Liver (tissue), 3 donors: ENCODE measurements at regions not wholly inside any gene's neighbourhood (a gene's known extent, or its start where the extent isn't known, plus 50 kb on each side); places are given as distances from the start of the nearest gene placed in this dataset.

ENCODE experiments used
- FOXA1 ChIP-seq: IDR thresholded peaks from 2 replicates; pipeline ENCODE4 v1.6.1; 2016; ENCODE audit warnings: antibody characterized with exemption
- GABPA ChIP-seq, 2 donors: IDR thresholded peaks in 1 of 2; conservative IDR thresholded peaks in 1 of 2; 2 replicates each; pipeline ENCODE4 v1.6.1; 2016; ENCODE audit warnings: antibody characterized with exemption in 2 of 2, mild to moderate bottlenecking in 1 of 2, moderate library complexity in 1 of 2
- HNF4G ChIP-seq: IDR thresholded peaks from 2 replicates; pipeline ENCODE4 v1.6.1; 2016; ENCODE audit warnings: antibody characterized with exemption
- JUND ChIP-seq, 2 donors: IDR thresholded peaks; 2 replicates each; pipeline ENCODE4 v1.6.1; 2016; ENCODE audit warnings: antibody characterized with exemption in 2 of 2
- MAX ChIP-seq: IDR thresholded peaks from 2 replicates; pipeline ENCODE4 v1.6.1; 2016; ENCODE audit warnings: antibody characterized with exemption
- RAD21 ChIP-seq, 2 donors: IDR thresholded peaks; 2 replicates each; pipeline ENCODE4 v1.6.1; 2016; ENCODE audit warnings: antibody characterized with exemption in 2 of 2, mild to moderate bottlenecking in 2 of 2
- SP1 ChIP-seq: IDR thresholded peaks from 2 replicates; pipeline ENCODE4 v1.6.1; 2018; ENCODE audit warnings: antibody characterized with exemption, mild to moderate bottlenecking
- YY1 ChIP-seq: IDR thresholded peaks from 2 replicates; pipeline ENCODE4 v1.6.1; 2016; ENCODE audit warnings: antibody characterized with exemption, mild to moderate bottlenecking
- TF ChIP-seq, protein P1 (sequence below): fragments of 150-350 bp; IDR thresholded peaks from 2 replicates; pipeline ENCODE4 v1.5.1; 2017; ENCODE audit warnings: improper control_type of control experiment, low read depth, low read length; ENCODE audit not compliant: missing input control
- TF ChIP-seq, protein P2 (sequence below): IDR thresholded peaks from 2 replicates; pipeline ENCODE4 v1.6.1; 2016; ENCODE audit warnings: antibody characterized with exemption, mild to moderate bottlenecking
- TF ChIP-seq, protein P3 (sequence below): IDR thresholded peaks from 2 replicates; pipeline ENCODE4 v1.6.1; 2016; ENCODE audit warnings: antibody characterized with exemption
- donor health status: healthy.
- donor health status: healthy.

GRCh38 chr11:25198704-25199103 lies 701.9 kb downstream of the LUZP2 start:
- TF ChIP-seq, protein P1, sequence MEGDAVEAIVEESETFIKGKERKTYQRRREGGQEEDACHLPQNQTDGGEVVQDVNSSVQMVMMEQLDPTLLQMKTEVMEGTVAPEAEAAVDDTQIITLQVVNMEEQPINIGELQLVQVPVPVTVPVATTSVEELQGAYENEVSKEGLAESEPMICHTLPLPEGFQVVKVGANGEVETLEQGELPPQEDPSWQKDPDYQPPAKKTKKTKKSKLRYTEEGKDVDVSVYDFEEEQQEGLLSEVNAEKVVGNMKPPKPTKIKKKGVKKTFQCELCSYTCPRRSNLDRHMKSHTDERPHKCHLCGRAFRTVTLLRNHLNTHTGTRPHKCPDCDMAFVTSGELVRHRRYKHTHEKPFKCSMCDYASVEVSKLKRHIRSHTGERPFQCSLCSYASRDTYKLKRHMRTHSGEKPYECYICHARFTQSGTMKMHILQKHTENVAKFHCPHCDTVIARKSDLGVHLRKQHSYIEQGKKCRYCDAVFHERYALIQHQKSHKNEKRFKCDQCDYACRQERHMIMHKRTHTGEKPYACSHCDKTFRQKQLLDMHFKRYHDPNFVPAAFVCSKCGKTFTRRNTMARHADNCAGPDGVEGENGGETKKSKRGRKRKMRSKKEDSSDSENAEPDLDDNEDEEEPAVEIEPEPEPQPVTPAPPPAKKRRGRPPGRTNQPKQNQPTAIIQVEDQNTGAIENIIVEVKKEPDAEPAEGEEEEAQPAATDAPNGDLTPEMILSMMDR: no peak
- TF ChIP-seq JUND (IDR thresholded peaks at IDR 0.05) (no peak), YY1 (no peak), RAD21 (IDR thresholded peaks at IDR 0.05) (no peak), GABPA (IDR thresholded peaks at IDR 0.05 in 1 of 2, conservative IDR thresholded peaks at IDR 0.05 in 1 of 2) (no peak), MAX (no peak), SP1 (no peak), FOXA1 (no peak), HNF4G (no peak)
- TF ChIP-seq, protein P2, sequence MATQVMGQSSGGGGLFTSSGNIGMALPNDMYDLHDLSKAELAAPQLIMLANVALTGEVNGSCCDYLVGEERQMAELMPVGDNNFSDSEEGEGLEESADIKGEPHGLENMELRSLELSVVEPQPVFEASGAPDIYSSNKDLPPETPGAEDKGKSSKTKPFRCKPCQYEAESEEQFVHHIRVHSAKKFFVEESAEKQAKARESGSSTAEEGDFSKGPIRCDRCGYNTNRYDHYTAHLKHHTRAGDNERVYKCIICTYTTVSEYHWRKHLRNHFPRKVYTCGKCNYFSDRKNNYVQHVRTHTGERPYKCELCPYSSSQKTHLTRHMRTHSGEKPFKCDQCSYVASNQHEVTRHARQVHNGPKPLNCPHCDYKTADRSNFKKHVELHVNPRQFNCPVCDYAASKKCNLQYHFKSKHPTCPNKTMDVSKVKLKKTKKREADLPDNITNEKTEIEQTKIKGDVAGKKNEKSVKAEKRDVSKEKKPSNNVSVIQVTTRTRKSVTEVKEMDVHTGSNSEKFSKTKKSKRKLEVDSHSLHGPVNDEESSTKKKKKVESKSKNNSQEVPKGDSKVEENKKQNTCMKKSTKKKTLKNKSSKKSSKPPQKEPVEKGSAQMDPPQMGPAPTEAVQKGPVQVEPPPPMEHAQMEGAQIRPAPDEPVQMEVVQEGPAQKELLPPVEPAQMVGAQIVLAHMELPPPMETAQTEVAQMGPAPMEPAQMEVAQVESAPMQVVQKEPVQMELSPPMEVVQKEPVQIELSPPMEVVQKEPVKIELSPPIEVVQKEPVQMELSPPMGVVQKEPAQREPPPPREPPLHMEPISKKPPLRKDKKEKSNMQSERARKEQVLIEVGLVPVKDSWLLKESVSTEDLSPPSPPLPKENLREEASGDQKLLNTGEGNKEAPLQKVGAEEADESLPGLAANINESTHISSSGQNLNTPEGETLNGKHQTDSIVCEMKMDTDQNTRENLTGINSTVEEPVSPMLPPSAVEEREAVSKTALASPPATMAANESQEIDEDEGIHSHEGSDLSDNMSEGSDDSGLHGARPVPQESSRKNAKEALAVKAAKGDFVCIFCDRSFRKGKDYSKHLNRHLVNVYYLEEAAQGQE: no peak
- TF ChIP-seq, protein P3, sequence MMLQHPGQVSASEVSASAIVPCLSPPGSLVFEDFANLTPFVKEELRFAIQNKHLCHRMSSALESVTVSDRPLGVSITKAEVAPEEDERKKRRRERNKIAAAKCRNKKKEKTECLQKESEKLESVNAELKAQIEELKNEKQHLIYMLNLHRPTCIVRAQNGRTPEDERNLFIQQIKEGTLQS: no peak
